ENCODE measurements at regions not wholly inside any gene's neighbourhood (a gene's known extent, or its start where the extent isn't known, plus 50 kb on each side); places are given as distances from the start of the nearest gene placed in this dataset.

DNA sequence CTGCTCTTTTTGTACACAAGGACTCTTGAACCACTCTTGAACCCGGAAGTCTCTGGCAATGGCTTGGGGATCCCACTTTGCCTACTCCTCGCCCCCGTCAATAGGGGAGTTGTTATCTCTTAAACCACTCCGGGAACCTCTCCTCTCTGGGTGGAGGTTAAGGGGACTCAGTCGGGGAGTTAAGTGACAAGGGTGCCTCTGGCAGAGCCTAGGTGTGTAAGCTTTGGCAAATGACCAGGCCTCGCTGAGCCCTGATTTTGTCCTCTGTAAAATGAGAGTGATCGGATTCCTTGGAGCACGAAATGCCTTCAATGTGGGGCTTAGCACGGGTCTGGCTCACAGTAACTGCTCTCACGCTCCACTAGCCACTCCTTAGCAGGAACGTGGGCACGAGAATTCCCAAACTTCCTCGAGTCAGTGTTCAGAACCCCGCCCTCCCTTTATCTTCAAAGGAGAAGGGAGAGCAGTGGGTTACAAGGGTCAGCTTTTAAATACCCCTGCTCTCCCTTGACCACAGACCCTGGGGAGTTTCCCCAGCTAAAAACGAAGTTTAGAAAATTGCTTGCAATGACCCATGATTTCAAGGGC, 193.3 kb downstream of the KATNAL1 start:
- TF ChIP-seq, protein P1, sequence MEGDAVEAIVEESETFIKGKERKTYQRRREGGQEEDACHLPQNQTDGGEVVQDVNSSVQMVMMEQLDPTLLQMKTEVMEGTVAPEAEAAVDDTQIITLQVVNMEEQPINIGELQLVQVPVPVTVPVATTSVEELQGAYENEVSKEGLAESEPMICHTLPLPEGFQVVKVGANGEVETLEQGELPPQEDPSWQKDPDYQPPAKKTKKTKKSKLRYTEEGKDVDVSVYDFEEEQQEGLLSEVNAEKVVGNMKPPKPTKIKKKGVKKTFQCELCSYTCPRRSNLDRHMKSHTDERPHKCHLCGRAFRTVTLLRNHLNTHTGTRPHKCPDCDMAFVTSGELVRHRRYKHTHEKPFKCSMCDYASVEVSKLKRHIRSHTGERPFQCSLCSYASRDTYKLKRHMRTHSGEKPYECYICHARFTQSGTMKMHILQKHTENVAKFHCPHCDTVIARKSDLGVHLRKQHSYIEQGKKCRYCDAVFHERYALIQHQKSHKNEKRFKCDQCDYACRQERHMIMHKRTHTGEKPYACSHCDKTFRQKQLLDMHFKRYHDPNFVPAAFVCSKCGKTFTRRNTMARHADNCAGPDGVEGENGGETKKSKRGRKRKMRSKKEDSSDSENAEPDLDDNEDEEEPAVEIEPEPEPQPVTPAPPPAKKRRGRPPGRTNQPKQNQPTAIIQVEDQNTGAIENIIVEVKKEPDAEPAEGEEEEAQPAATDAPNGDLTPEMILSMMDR (IDR thresholded peaks at IDR 0.05) = no peak
- TF ChIP-seq TEAD4 (CRISPR knock-in tag; IDR thresholded peaks at IDR 0.05) (no peak), ATF1 (CRISPR knock-in tag; IDR thresholded peaks at IDR 0.05) (no peak), KAT7 (CRISPR knock-in tag; IDR thresholded peaks at IDR 0.05; ENCODE audit: borderline replicate concordance) (no peak)
- TF ChIP-seq, protein P2, sequence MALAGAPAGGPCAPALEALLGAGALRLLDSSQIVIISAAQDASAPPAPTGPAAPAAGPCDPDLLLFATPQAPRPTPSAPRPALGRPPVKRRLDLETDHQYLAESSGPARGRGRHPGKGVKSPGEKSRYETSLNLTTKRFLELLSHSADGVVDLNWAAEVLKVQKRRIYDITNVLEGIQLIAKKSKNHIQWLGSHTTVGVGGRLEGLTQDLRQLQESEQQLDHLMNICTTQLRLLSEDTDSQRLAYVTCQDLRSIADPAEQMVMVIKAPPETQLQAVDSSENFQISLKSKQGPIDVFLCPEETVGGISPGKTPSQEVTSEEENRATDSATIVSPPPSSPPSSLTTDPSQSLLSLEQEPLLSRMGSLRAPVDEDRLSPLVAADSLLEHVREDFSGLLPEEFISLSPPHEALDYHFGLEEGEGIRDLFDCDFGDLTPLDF (CRISPR knock-in tag; IDR thresholded peaks at IDR 0.05) = no peak
- TF ChIP-seq, protein P3, sequence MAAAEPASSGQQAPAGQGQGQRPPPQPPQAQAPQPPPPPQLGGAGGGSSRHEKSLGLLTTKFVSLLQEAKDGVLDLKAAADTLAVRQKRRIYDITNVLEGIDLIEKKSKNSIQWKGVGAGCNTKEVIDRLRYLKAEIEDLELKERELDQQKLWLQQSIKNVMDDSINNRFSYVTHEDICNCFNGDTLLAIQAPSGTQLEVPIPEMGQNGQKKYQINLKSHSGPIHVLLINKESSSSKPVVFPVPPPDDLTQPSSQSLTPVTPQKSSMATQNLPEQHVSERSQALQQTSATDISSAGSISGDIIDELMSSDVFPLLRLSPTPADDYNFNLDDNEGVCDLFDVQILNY (CRISPR knock-in tag; IDR thresholded peaks at IDR 0.05) = no peak
- TF ChIP-seq, protein P4, sequence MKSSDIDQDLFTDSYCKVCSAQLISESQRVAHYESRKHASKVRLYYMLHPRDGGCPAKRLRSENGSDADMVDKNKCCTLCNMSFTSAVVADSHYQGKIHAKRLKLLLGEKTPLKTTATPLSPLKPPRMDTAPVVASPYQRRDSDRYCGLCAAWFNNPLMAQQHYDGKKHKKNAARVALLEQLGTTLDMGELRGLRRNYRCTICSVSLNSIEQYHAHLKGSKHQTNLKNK (CRISPR knock-in tag; IDR thresholded peaks at IDR 0.05) = no peak
